PC-3 (cell line): ENCODE measurements at regions not wholly inside any gene's neighbourhood (a gene's known extent, or its start where the extent isn't known, plus 50 kb on each side); places are given as distances from the start of the nearest gene placed in this dataset.
"Not testable (repeated sequence)": the region's sequence is repeated elsewhere in the genome, so short reads cannot be mapped to it uniquely, and the experiment has no call there.

ENCODE experiments used
- ATAC-seq: fragments of 200-7000 bp; cut with Tn5 transposase; 2 replicates; pipeline ENCODE4 v1.9.1; 2020; ENCODE audit warnings: mild to moderate bottlenecking, moderate library complexity
- BruUV-seq: library from RNA; stranded (reverse); fragments of 400-500 nt; replicated peaks from 2 replicates; lab custom pipeline; 2021; lab: Mats Ljungman, UMichigan
- CTCF ChIA-PET: fragments of 300-600 bp; sonication (Branson Sonifier 250); formaldehyde crosslinking; loops from one replicate; lab custom pipeline; 2022; ENCODE audit warnings: antibody characterized with exemption; lab: Charles Lee
- POLR2A ChIA-PET: fragments of 300-600 bp; sonication (Branson Sonifier 250); formaldehyde crosslinking; loops from one replicate; lab custom pipeline; 2022; ENCODE audit warnings: antibody characterized with exemption; ENCODE audit not compliant: unreplicated experiment; lab: Charles Lee
- DNase-seq: peaks from one replicate; pipeline ENCODE4 v3.0.0-alpha.2; 2015
- H2AFZ ChIP-seq: fragments of 300-600 bp; sonication (generic); 2 replicates; pipeline ENCODE4 v1.6.0; 2016; ENCODE audit warnings: antibody characterized with exemption, low read length
- H3F3A ChIP-seq: fragments of 300-600 bp; sonication (generic); one replicate; pipeline ENCODE4 v1.6.0; 2017; ENCODE audit warnings: antibody characterized with exemption, low read length, control low read depth, mild to moderate bottlenecking; ENCODE audit not compliant: unreplicated experiment
- H3K27ac ChIP-seq: fragments of 300-600 bp; sonication (generic); 2 replicates; pipeline ENCODE4 v1.5.1; 2016; ENCODE audit warnings: mild to moderate bottlenecking, low read length
- H3K27me3 ChIP-seq: fragments of 300-600 bp; sonication (generic); 2 replicates; pipeline ENCODE4 v1.6.1; 2016; ENCODE audit warnings: low read length, mixed read lengths
- H3K36me3 ChIP-seq: fragments of 300-600 bp; sonication (generic); 2 replicates; pipeline ENCODE4 v1.6.1; 2016; ENCODE audit warnings: low read depth, mixed run types, low read length, mixed read lengths
- H3K4me1 ChIP-seq: fragments of 300-600 bp; sonication (generic); 2 replicates; pipeline ENCODE4 v1.5.1; 2016; ENCODE audit warnings: low read length; ENCODE audit not compliant: insufficient read depth
- H3K4me2 ChIP-seq: fragments of 300-600 bp; sonication (generic); 2 replicates; pipeline ENCODE4 v1.6.0; 2016; ENCODE audit warnings: low read length
- H3K4me3 ChIP-seq: fragments of 300-600 bp; sonication (generic); 2 replicates; pipeline ENCODE4 v1.5.1; 2016; ENCODE audit warnings: mild to moderate bottlenecking, low read length, mixed read lengths
- H3K79me2 ChIP-seq: fragments of 300-600 bp; sonication (generic); 2 replicates; pipeline ENCODE4 v1.6.1; 2017; ENCODE audit warnings: low read length, mixed read lengths
- H3K9ac ChIP-seq: fragments of 300-600 bp; sonication (generic); 2 replicates; pipeline ENCODE4 v1.6.0; 2016; ENCODE audit warnings: mild to moderate bottlenecking, low read length
- H3K9me2 ChIP-seq: fragments of 300-600 bp; sonication (generic); replicated peaks from 2 replicates; pipeline ENCODE4 v1.6.1; 2016; ENCODE audit warnings: mixed run types, low read length, mixed read lengths
- H3K9me3 ChIP-seq: fragments of 300-600 bp; sonication (generic); 2 replicates; pipeline ENCODE4 v1.6.1; 2016; ENCODE audit warnings: low read length, mixed read lengths
- H4K20me1 ChIP-seq: fragments of 300-600 bp; sonication (generic); 2 replicates; pipeline ENCODE4 v1.6.1; 2016; ENCODE audit warnings: low read length, mixed read lengths
- EZH2 ChIP-seq: fragments of 300-600 bp; sonication (generic); IDR thresholded peaks from one replicate; pipeline ENCODE4 v1.6.1; 2017; ENCODE audit warnings: antibody characterized with exemption, mild to moderate bottlenecking, low read length; ENCODE audit not compliant: unreplicated experiment
- EZH2phosphoT487 ChIP-seq: fragments of 300-600 bp; sonication (generic); IDR thresholded peaks from 2 replicates; pipeline ENCODE4 v1.6.1; 2018; ENCODE audit warnings: mild to moderate bottlenecking, antibody characterized with exemption, low read length, borderline replicate concordance
- intact Hi-C: fragments of 100-400 bp; cut with micrococcal nuclease; formaldehyde crosslinking; loops from 2 replicates; pipeline ENCODE4 v1.9.0; 2023
- TF ChIP-seq, protein P1 (sequence below): fragments of 300-600 bp; sonication (generic); conservative IDR thresholded peaks from 2 replicates; pipeline ENCODE4 v1.5.1; 2017; ENCODE audit warnings: antibody characterized with exemption, low read depth, mild to moderate bottlenecking, low read length

DNA sequence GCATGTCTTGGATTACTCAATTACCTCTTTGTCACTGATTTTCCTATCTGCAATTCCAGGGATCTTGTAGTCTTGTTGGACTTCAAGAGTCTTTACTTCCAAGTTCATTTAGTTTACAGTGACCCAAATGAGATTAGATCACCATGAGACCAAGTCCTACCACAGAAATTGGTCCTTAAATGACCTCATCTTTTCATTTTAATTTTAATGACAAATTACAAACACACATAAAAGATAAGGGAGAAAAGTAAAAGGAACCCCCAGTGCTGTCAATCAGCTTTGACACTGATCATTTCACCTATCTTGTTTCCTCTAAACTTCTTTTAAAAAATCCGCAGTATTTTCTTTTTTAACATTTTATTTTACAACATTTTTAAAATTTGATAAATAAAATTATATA lies 54.9 kb upstream of the FYN start:
- TF ChIP-seq, protein P1, sequence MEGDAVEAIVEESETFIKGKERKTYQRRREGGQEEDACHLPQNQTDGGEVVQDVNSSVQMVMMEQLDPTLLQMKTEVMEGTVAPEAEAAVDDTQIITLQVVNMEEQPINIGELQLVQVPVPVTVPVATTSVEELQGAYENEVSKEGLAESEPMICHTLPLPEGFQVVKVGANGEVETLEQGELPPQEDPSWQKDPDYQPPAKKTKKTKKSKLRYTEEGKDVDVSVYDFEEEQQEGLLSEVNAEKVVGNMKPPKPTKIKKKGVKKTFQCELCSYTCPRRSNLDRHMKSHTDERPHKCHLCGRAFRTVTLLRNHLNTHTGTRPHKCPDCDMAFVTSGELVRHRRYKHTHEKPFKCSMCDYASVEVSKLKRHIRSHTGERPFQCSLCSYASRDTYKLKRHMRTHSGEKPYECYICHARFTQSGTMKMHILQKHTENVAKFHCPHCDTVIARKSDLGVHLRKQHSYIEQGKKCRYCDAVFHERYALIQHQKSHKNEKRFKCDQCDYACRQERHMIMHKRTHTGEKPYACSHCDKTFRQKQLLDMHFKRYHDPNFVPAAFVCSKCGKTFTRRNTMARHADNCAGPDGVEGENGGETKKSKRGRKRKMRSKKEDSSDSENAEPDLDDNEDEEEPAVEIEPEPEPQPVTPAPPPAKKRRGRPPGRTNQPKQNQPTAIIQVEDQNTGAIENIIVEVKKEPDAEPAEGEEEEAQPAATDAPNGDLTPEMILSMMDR, result no peak
- TF ChIP-seq EZH2 (no peak), EZH2phosphoT487 (no peak)
- peak overlapping the region; percentile 97 for H3K27ac ChIP-seq
- POLR2A ChIA-PET, result interaction anchor here (0.6 kb wide), 1 partner anchor 409 kb away, joined by 9 read pairs; no protein-coding TSS in a partner anchor
- no peak for ATAC-seq
- no peak overlapping the region for H3K9ac ChIP-seq
- CTCF ChIA-PET, result no interaction called here
- H3K79me2 ChIP-seq, result no peaks in the 10 kb centered on the region
- no peaks in the 10 kb centered on the region for H3K36me3 ChIP-seq
- H3K9me2 ChIP-seq, result no peaks in the 10 kb centered on the region
- intact Hi-C loops, result loop anchor here (5.0 kb wide), 2 partner anchors 44 to 56 kb away; partner anchors contain the start of gene FYN
- peaks cover 4% of the 10 kb centered on the region for H3F3A ChIP-seq
- no peaks in the 10 kb centered on the region for H3K27me3 ChIP-seq
- H4K20me1 ChIP-seq, result no peaks in the 10 kb centered on the region
- H3K4me1 ChIP-seq, result peaks cover 33% of the 10 kb centered on the region
- H3K4me3 ChIP-seq, result 0 out of 2 replicates have a peak overlapping the region, but pooled peaks have one; percentile 21
- no peak for DNase-seq
- H3K4me2 ChIP-seq, result peak overlapping the region; percentile 70
- peaks cover 7% of the 10 kb centered on the region; the same call in 1 of the 2 replicates for H3K9me3 ChIP-seq
- no TSS peak for BruUV-seq
- no peak overlapping the region for H2AFZ ChIP-seq

DNA sequence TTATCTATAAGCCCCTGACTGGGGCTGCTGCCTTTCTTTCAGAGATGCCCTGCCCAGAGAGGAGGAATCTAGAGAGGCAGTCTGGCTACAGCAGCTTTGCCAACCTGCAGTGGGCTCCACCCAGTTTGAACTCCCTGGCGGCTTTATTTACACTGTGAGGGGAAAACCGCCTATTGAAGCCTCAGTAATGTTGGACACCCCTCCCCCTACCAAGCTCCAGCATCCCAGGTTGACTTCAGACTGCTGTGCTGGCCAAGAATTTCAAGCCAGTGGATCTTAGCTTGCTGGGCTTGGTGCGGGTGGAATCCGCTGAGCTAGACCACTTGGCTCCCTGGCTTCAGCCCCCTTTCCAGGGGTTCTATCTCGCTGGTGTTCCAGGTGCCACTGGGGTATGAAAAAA lies 61.4 kb upstream of the FYN start:
- ATAC-seq, POLR2A ChIA-PET, H3K27ac ChIP-seq, H2AFZ ChIP-seq, H3K79me2 ChIP-seq, H3F3A ChIP-seq, DNase-seq, H3K9me2 ChIP-seq, H4K20me1 ChIP-seq, intact Hi-C loops, H3K9me3 ChIP-seq, BruUV-seq, CTCF ChIA-PET, H3K4me1 ChIP-seq, H3K9ac ChIP-seq, H3K36me3 ChIP-seq, H3K4me3 ChIP-seq, H3K4me2 ChIP-seq, H3K27me3 ChIP-seq: not testable (repeated sequence)

DNA sequence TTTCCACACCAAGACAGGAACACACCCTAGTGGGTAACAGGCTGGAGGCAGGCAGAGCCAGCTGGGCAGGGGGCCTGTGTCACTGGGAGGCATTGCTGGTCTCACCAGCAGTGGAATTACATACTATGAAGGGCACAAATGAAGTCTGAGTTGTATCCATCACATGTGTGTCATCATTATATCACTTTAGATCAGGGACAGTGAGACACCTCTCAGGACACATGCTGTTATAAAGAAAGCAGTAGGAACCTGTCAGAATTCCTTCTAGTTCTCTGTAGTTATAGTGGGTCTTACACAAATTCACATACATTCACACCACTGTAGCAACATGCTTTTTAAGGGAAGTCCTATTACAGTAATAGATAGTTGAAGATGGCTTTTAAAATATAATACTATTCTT lies 63.5 kb upstream of the FYN start:
- DNase-seq (no peak), ATAC-seq (no peak)
- H3K4me3 ChIP-seq, result no peak overlapping the region
- intact Hi-C loops, result no loop called here
- no peak overlapping the region for H3K27ac ChIP-seq
- H3K4me1 ChIP-seq, result peaks cover 8% of the 10 kb centered on the region
- H3K9me2 ChIP-seq, result no peaks in the 10 kb centered on the region
- H3K27me3 ChIP-seq, result no peaks in the 10 kb centered on the region
- H3K9me3 ChIP-seq, result no peaks in the 10 kb centered on the region
- H3K36me3 ChIP-seq, result no peaks in the 10 kb centered on the region
- no peak for TF ChIP-seq EZH2phosphoT487
- TF ChIP-seq EZH2, result no peak
- no peaks in the 10 kb centered on the region for H3K79me2 ChIP-seq
- no peak overlapping the region for H3K4me2 ChIP-seq
- no peak overlapping the region for H2AFZ ChIP-seq
- CTCF ChIA-PET, result no interaction called here
- BruUV-seq, result no TSS peak
- no peak overlapping the region for H3K9ac ChIP-seq
- POLR2A ChIA-PET, result no interaction called here
- H4K20me1 ChIP-seq, result no peaks in the 10 kb centered on the region
- no peaks in the 10 kb centered on the region for H3F3A ChIP-seq

DNA sequence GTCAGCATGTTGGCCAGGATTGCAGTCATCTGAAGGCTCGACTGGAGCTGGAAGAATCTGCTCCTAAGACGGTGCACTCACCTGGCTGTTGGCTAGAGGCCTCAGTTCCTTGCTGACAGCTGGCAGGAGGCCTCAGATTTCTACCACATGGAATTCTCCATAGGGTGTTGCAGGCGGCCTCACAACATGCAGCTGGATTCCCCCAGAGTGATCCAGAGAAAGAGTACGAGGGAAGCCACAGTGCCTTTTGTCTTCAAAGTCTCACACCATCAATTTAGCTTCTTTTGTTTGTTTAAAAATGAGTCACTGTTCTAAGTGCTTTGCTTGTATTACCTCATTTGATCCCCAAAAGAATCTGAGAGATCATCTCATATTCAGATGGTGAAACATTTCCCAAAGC lies 65.5 kb upstream of the FYN start:
- Histone ChIP-seq H3K36me3 (no peaks in the 10 kb centered on the region), H3K4me3 (no peak overlapping the region), H4K20me1 (no peaks in the 10 kb centered on the region), H3K27me3 (no peaks in the 10 kb centered on the region), H3K9me2 (no peaks in the 10 kb centered on the region), H3K9ac (no peak overlapping the region), H3K4me1 (peaks cover 8% of the 10 kb centered on the region), H3F3A (no peaks in the 10 kb centered on the region), H2AFZ (no peak overlapping the region), H3K9me3 (no peaks in the 10 kb centered on the region), H3K4me2 (no peak overlapping the region), H3K27ac (no peak overlapping the region), H3K79me2 (no peaks in the 10 kb centered on the region)
- ATAC-seq (peak; percentile 49), DNase-seq (peak; percentile 26)
- CTCF ChIA-PET, result no interaction called here
- POLR2A ChIA-PET, result no interaction called here
- BruUV-seq, result no TSS peak
- TF ChIP-seq EZH2 (no peak), EZH2phosphoT487 (no peak)
- TF ChIP-seq, protein P1, result no peak
- intact Hi-C loops, result no loop called here
